CD4-positive, alpha-beta T cell treated with Interferon alpha-2 for 1 hour (primary cell): ENCODE measurements at regions not wholly inside any gene's neighbourhood (a gene's known extent, or its start where the extent isn't known, plus 50 kb on each side); places are given as distances from the start of the nearest gene placed in this dataset.

ENCODE experiments used
- DNase-seq, 2 donors: peaks; one replicate each; pipeline ENCODE4 v3.0.0-alpha.2; 2020 to 2022

- peak; percentile 38 to 55 for DNase-seq
Observed at GRCh38 chr15:70196372-70197316, 98.9 kb upstream of the TLE3 start.

GRCh38 chr15:70195587-70196305 is 98.0 kb upstream of the TLE3 start:
- no peak for DNase-seq

DNA sequence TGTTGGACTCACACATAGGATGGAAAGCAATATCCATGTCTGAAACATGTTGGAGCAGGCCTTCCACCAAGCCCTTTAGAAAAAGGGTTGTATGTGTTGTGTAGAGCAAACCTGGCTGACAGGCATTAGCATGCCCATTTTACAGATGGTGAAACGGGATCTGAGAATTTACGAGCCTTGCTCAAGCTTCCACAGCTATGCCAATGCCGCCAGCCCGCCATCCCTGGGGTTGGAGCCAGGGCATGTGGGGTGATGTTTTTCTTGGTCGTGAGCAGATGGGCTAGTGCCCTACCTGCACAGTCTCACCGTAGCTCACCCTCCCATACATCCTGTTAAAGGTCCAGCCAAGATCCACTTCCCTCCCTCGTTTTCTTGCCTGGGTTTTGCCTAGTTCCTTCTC is 97.5 kb upstream of the TLE3 start:
- DNase-seq = no peak

DNA sequence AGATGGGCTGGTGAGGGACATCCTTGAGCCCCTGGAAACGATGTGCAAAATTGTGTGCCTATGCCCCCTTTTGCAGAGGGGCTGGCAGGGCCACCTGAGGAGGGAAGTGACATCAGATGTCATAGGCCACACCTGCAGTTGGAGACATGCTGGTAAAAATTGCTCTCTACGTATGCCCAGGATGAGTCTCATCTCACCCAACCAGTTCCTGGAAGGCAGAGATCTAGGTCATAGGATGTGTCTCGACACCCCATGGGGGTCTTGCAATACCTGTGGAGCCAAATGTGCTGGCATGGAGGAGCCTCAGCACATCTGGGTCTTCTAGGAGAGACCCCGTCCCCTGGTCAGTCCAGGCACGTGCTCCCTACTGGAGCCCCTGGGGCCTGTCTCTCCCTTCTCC is 96.5 kb upstream of the TLE3 start:
- no peak for DNase-seq

- DNase-seq = no peak
Observed at GRCh38 chr15:70193734-70194133, 96.0 kb upstream of the TLE3 start.

- no peak for DNase-seq
Observed at GRCh38 chr15:70192490-70192889, 94.8 kb upstream of the TLE3 start.

DNA sequence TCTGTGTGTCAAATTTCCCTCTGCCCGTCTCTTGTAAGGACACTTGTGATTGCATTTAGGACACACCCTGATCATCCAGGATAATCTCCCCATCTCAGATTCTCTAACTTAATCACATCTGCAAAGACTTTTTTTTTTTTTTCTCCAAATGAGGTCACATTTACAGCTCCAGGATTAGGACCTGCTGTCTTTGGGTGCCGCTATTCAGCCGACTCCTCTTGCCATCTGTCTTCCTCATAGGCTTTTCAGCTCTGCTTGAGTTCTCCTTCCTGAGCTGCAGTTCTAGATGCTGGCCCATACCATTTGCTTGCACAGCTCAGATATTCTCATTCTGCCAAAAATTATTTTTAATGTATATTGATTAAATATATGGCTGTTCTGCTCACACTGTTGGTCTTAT is 94.3 kb upstream of the TLE3 start:
- DNase-seq = no peak

- no peak for DNase-seq
Observed at GRCh38 chr15:70190965-70191364, 93.2 kb upstream of the TLE3 start.

- no peak for DNase-seq
Observed at GRCh38 chr15:70189826-70190695, 92.3 kb upstream of the TLE3 start.

DNA sequence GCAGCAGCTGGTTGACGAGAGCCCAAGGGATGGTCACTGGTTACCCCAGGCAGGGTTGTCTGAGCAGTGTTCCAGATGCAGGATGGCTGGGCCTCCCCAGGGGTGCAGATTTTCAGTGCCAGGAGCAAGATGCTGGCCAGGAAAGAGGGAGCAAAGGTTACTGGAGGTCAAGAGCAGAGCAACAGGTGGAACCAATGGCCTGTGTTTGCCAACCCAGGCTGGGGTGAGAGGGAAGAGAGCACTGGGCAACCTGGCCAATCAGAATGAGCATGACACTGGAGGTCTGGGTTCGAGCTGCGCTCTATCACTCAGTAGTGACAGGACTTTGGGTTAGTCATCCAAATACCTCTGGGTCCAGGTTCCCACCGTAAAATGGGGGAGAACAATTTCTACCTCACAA is 90.6 kb upstream of the TLE3 start:
- no peak for DNase-seq

DNA sequence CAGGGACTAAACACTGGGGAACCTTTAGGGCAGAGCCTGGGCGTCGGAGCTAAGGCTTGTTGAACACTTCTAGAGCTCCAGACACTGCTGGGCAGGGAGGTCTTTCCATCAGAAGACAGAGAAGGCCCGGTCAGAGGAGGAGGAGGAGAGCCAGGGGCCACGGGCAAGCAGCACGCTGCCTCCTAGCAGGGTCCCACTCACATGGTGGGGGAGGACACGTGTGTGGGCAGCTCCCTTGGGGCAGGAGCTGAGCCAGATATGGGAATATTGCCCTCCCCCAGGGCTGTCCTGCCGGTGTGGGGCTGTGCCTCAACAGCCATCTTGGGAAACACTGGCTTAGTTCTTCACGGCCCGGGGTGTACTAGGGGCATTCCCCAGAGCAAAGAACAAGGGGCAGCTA is 89.6 kb upstream of the TLE3 start:
- DNase-seq = no peak

- DNase-seq = no peak
Observed at GRCh38 chr15:70186152-70186551, 88.4 kb upstream of the TLE3 start.

DNA sequence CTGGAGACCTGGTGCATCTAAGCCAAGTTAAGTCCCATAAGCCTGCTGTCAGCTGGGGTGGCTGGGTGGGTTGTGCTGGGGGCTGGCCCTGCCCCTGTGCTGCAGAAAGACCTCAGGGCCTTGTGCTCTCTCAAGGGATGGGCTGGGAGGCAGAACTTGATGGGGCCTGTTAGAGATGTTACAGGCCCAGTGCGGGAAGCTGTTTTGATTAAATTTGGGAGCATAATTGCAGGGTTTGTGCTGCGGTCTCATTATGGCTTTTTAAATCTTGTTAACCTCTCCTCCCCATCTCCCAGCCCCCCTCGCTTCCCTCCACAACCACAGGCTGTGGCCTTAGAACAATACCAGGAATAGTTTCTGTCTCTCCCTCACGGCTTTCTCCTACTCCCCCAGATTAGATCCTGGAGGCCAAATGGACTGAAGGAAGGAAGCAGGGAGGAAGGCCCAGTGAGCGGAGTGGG is 87.6 kb upstream of the TLE3 start:
- DNase-seq = no peak

- no peak for DNase-seq
Observed at GRCh38 chr15:70182858-70183695, 85.4 kb upstream of the TLE3 start.

DNA sequence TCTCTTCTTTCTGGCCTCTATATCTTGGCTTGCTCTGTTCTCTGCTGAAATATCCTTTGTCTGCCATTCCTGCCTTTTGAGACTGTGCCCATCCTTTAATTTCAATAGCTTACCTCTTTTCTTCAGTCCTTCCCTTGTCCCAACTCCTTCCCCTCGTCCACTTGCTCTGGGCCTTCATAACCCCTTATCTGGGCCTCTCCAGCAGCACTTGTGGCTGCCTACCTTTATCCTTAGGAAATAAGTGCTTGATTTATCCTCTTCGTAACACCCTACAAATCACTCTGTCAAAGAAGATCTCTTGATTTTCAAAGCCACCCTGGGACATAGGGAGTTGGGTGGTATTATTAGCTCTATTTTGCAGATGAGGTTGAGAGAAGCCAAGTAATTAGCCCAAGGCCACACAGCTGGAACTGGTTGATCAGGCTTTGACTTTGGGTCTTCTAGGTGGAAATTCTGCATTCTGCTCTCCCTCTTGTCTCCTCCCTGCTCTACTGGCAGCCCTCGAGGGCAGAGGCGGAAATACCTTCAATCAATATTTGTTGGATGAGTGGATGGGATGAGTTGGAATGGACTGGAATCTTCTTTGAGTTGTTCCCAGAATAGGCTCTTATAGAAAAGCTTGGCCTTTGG is 84.0 kb upstream of the TLE3 start:
- DNase-seq = no peak

- DNase-seq = no peak
Observed at GRCh38 chr15:70180186-70180875, 82.6 kb upstream of the TLE3 start.

DNA sequence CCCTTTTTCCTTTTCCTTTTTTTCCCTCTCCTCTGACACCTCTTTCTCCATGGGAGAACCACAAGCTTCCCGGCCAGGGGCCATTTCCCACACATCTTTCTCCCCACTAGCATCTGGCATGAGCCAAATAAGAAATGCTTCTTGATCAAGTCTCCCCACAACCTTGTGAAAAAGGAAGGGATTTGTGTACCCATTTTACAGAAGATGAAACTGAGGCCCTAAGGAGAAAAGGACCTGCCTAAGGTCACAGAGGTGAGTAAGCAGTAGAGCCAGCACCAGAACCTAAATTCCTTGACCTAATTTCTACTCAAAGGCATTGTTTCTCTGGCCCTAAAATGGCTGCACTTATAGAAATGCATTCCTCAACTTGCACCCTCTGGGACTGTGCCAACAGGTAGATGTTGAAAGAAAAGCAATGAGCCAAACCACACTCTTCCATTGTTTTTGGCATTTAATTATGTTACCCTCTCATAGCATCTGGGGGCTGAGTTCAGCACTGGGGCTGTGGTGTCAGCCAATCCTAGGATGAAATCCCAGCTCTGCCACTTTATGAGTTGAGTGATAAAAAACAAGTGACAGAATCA is 81.7 kb upstream of the TLE3 start:
- DNase-seq = no peak

- DNase-seq = no peak
Observed at GRCh38 chr15:70178335-70179084, 80.8 kb upstream of the TLE3 start.

DNA sequence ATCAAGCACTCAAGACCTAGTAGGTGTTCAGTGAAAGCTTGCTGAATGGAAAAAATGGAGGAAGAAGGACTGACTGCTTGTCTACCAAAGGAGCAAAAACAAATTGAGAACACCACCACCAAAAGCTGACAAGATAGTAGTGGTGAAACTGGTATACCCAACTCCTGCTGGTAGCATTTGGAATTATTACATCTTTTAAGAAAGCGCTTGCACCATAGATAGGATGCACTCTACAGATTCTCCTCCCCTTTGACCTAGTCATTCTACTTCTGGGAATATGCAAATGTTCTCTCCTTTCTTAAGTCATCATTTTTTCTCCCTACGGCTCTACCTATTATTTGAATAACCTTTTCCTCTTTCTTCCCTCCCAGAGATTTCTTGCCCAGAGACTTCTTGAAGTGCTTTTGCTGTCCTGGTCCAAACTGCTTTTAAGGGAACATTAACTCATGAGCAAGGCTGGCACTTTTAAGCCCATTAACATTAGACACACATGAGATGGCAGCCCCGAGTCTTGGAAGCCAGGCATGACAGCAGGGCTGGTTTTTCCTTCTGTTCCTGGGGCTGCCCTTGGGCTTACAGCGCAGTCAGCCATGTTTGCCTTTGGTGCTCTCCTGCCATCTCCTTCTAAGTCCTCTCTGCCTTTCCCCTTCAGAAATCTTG is 75.0 kb upstream of the TLE3 start:
- DNase-seq = no peak
